ENCODE measurements at regions not wholly inside any gene's neighbourhood (a gene's known extent, or its start where the extent isn't known, plus 50 kb on each side); places are given as distances from the start of the nearest gene placed in this dataset.

DNA sequence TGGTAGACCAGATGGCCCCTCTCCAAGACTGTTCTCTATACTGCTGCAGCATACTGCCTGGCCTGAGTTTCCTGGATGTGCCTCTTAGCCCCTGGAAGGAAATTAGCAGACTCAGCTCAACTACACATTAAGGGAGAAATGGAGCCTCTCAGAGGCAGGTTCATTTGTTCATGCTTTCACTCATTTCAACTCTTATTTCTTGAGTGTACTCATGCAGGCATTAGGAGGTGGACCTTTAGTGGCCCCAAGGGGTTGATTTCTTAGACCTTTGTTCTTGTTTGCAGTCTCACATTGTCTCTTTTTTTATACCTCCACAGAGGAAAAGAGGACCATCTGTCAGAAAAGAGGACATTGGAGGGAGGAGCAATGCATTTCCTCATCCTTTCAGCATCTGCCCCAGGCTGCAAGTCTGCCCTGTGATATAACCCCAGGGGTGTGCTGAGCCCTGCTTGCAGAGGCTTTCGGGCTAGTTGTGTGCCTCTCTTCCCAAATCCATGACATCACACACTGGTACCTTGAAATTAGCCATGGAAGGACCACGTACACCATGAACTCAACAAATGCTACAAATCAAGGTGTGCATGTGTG is 456.2 kb downstream of the CD83 start:
- Histone ChIP-seq H3K79me2 (ENCODE audit: insufficient read depth, low read length) (no peaks in the 10 kb centered on the region), H2AFZ (ENCODE audit: low read length) (no peak overlapping the region), H3K9me3 (ENCODE audit: low read length) (no peaks in the 10 kb centered on the region), H4K20me1 (ENCODE audit: insufficient read depth, low read length) (no peaks in the 10 kb centered on the region), H3K4me1 (ENCODE audit: insufficient read depth, low read length) (no peaks in the 10 kb centered on the region), H3K36me3 (replicated peaks in 1 of 2; ENCODE audit: control insufficient read depth in 1 of 2, insufficient read depth in 2 of 2, low read length in 2 of 2) (no peaks in the 10 kb centered on the region), H3K4me3 (replicated peaks in 1 of 3; ENCODE audit: insufficient read depth in 1 of 3, low read depth in 2 of 3, low read length in 3 of 3) (no peak overlapping the region), H3K9ac (ENCODE audit: insufficient read depth, low read depth, low read length) (no peak overlapping the region), H3K27me3 (ENCODE audit: control insufficient read depth in 1 of 2, insufficient read depth in 2 of 2, low read length in 2 of 2) (peaks cover 0 to 2% of the 10 kb centered on the region in 2 experiments; a peak in 2 of 5 replicates), H3K27ac (ENCODE audit: extremely low read length, insufficient read depth, low read length) (no peak overlapping the region), H3K4me2 (ENCODE audit: low read depth, low read length) (no peak overlapping the region)
- POLR2A ChIA-PET = no interaction called here
- intact Hi-C loops (cut with micrococcal nuclease; ENCODE audit: unreplicated experiment) = no loop called here
- FAIRE-seq = no peak
- TF ChIP-seq CREB1 (IDR thresholded peaks at IDR 0.05) (peak; percentile 31; the same call in 1 of the 2 replicates), CREB1 (CRISPR knock-in tag; IDR thresholded peaks at IDR 0.05) (no peak), ATF7 (IDR thresholded peaks at IDR 0.05) (0 out of 2 replicates have a peak, but pooled peaks have one; percentile 17), ATF7 (CRISPR knock-in tag; IDR thresholded peaks at IDR 0.05) (no peak), E2F2 (CRISPR knock-in tag; IDR thresholded peaks at IDR 0.05; ENCODE audit: borderline replicate concordance) (no peak)
- no peak for DNase-seq (ENCODE audit: low spot score)
- no TSS peak for BruUV-seq (replicated peaks)
- ATAC-seq = no peak
- 55% methylated on average over 2 of the region's 2 CpGs for WGBS (ENCODE audit: low lambda C conversion rate)
- in situ Hi-C loops (cut with HindIII; ENCODE audit: extremely low pct_ligation_motif_present, low pct_unique_long_range_greater_than_20kb) = no loop called here
- CTCF ChIA-PET (ENCODE audit: low intra/inter-chr PET ratio, low total read pairs) = no interaction called here

- WGBS (ENCODE audit: low lambda C conversion rate) = 36% methylated on average over 1 of the region's 1 CpG
- Histone ChIP-seq H3K4me1 (ENCODE audit: insufficient read depth, low read length) (no peaks in the 10 kb centered on the region), H3K27ac (ENCODE audit: extremely low read length, insufficient read depth, low read length) (no peak overlapping the region), H3K9ac (ENCODE audit: insufficient read depth, low read depth, low read length) (no peak overlapping the region), H3K4me2 (ENCODE audit: low read depth, low read length) (no peak overlapping the region), H2AFZ (ENCODE audit: low read length) (no peak overlapping the region), H3K9me3 (ENCODE audit: low read length) (no peaks in the 10 kb centered on the region), H3K27me3 (ENCODE audit: control insufficient read depth in 1 of 2, insufficient read depth in 2 of 2, low read length in 2 of 2) (peaks cover 0 to 1% of the 10 kb centered on the region in 2 experiments; a peak in 2 of 5 replicates), H3K36me3 (replicated peaks in 1 of 2; ENCODE audit: control insufficient read depth in 1 of 2, insufficient read depth in 2 of 2, low read length in 2 of 2) (no peaks in the 10 kb centered on the region), H3K79me2 (ENCODE audit: insufficient read depth, low read length) (no peaks in the 10 kb centered on the region), H4K20me1 (ENCODE audit: insufficient read depth, low read length) (no peaks in the 10 kb centered on the region), H3K4me3 (replicated peaks in 1 of 3; ENCODE audit: insufficient read depth in 1 of 3, low read depth in 2 of 3, low read length in 3 of 3) (no peak overlapping the region)
- DNase-seq (ENCODE audit: low spot score) = no peak
- intact Hi-C loops (cut with micrococcal nuclease; ENCODE audit: unreplicated experiment) = no loop called here
- CTCF ChIA-PET (ENCODE audit: low intra/inter-chr PET ratio, low total read pairs) = no interaction called here
- TF ChIP-seq MNT (IDR thresholded peaks at IDR 0.05) = peak; percentile 36
- TF ChIP-seq HIVEP1 (CRISPR knock-in tag; IDR thresholded peaks at IDR 0.05) = no peak
- POLR2A ChIA-PET = no interaction called here
- FAIRE-seq = no peak
- BruUV-seq (replicated peaks) = no TSS peak
- in situ Hi-C loops (cut with HindIII; ENCODE audit: extremely low pct_ligation_motif_present, low pct_unique_long_range_greater_than_20kb) = no loop called here
- no peak for ATAC-seq
Measured at GRCh38 chr6:14575961-14576360, 458.4 kb downstream of the CD83 start.

Measured in HepG2 (cell line).